Osteoblast (primary cell): ENCODE measurements at regions not wholly inside any gene's neighbourhood (a gene's known extent, or its start where the extent isn't known, plus 50 kb on each side); places are given as distances from the start of the nearest gene placed in this dataset.
"Not testable (repeated sequence)": the region's sequence is repeated elsewhere in the genome, so short reads cannot be mapped to it uniquely, and the experiment has no call there.

Experiments
- DNase-seq: peaks from one replicate; pipeline ENCODE4 v3.0.0; 2011; ENCODE audit warnings: low spot score, mixed read lengths; ENCODE audit not compliant: insufficient read length; ENCODE audit errors: missing footprints
- H2AFZ ChIP-seq: 2 replicates; pipeline ENCODE4 v1.6.0; 2011; ENCODE audit warnings: mild to moderate bottlenecking, low read length
- H3K27ac ChIP-seq: 2 replicates; pipeline ENCODE4 v1.5.1; 2011; ENCODE audit warnings: mild to moderate bottlenecking, low read depth, low read length, moderate library complexity
- H3K27me3 ChIP-seq: 2 replicates; pipeline ENCODE4 v1.6.0; 2012; ENCODE audit warnings: mild to moderate bottlenecking, control low read depth, inconsistent platforms, low read length, moderate library complexity; ENCODE audit not compliant: insufficient read depth
- H3K36me3 ChIP-seq: 2 replicates; pipeline ENCODE4 v1.5.1; 2011; ENCODE audit warnings: mild to moderate bottlenecking, low read length, control low read depth, moderate library complexity; ENCODE audit not compliant: insufficient read depth
- H3K4me1 ChIP-seq: 2 replicates; pipeline ENCODE4 v1.5.1; 2011; ENCODE audit warnings: mild to moderate bottlenecking, low read length, control low read depth, moderate library complexity; ENCODE audit not compliant: insufficient read depth
- H3K4me2 ChIP-seq: 2 replicates; pipeline ENCODE4 v1.6.0; 2011; ENCODE audit warnings: mild to moderate bottlenecking, low read length; ENCODE audit not compliant: insufficient read depth
- H3K4me3 ChIP-seq: fragments of 200-600 bp; sonication (generic); 3 replicates; pipeline ENCODE4 v1.5.1; 2012; ENCODE audit warnings: mild to moderate bottlenecking, low read length, inconsistent platforms; ENCODE audit not compliant: insufficient read depth
- H3K79me2 ChIP-seq: 2 replicates; pipeline ENCODE4 v1.6.0; 2012; ENCODE audit warnings: mild to moderate bottlenecking, low read length, control low read depth, inconsistent platforms; ENCODE audit not compliant: insufficient read depth
- H3K9me3 ChIP-seq: 2 replicates; pipeline ENCODE4 v1.5.1; 2011; ENCODE audit warnings: low read depth, low read length, control low read depth
- H4K20me1 ChIP-seq: 2 replicates; pipeline ENCODE4 v1.6.0; 2012; ENCODE audit warnings: mild to moderate bottlenecking, low read length, control low read depth; ENCODE audit not compliant: insufficient read depth
- TF ChIP-seq, protein P1 (sequence below): IDR thresholded peaks from 2 replicates; pipeline ENCODE4 v1.5.1; 2011; ENCODE audit warnings: mild to moderate bottlenecking, low read depth, low read length, moderate library complexity; ENCODE audit errors: extremely low read depth

DNA sequence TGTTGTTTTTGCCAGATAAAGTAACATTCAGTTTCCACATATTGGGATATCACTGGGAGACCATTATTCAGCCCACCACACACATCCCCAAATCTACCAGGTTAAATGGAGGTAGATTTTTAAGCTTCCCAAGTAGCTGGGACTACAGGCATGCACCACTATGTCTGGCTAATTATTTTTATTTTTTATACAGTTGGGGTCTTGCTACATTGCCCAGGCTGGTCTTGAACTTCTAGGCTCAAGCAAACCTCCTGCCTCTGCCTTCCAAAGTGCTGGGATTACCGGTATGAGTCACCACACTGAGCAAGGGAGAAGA, 96.6 kb upstream of the CHD2 start:
- Histone ChIP-seq H4K20me1 (no peaks in the 10 kb centered on the region), H3K27me3 (no peaks in the 10 kb centered on the region), H3K36me3 (no peaks in the 10 kb centered on the region), H3K4me3 (no peak overlapping the region), H3K9me3 (no peaks in the 10 kb centered on the region), H2AFZ (no peak overlapping the region), H3K4me2 (no peak overlapping the region), H3K79me2 (peaks cover 4% of the 10 kb centered on the region), H3K27ac (peak overlapping the region; percentile 96), H3K4me1 (peaks cover 26% of the 10 kb centered on the region)
- TF ChIP-seq, protein P1, sequence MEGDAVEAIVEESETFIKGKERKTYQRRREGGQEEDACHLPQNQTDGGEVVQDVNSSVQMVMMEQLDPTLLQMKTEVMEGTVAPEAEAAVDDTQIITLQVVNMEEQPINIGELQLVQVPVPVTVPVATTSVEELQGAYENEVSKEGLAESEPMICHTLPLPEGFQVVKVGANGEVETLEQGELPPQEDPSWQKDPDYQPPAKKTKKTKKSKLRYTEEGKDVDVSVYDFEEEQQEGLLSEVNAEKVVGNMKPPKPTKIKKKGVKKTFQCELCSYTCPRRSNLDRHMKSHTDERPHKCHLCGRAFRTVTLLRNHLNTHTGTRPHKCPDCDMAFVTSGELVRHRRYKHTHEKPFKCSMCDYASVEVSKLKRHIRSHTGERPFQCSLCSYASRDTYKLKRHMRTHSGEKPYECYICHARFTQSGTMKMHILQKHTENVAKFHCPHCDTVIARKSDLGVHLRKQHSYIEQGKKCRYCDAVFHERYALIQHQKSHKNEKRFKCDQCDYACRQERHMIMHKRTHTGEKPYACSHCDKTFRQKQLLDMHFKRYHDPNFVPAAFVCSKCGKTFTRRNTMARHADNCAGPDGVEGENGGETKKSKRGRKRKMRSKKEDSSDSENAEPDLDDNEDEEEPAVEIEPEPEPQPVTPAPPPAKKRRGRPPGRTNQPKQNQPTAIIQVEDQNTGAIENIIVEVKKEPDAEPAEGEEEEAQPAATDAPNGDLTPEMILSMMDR, result no peak
- DNase-seq, result no peak

DNA sequence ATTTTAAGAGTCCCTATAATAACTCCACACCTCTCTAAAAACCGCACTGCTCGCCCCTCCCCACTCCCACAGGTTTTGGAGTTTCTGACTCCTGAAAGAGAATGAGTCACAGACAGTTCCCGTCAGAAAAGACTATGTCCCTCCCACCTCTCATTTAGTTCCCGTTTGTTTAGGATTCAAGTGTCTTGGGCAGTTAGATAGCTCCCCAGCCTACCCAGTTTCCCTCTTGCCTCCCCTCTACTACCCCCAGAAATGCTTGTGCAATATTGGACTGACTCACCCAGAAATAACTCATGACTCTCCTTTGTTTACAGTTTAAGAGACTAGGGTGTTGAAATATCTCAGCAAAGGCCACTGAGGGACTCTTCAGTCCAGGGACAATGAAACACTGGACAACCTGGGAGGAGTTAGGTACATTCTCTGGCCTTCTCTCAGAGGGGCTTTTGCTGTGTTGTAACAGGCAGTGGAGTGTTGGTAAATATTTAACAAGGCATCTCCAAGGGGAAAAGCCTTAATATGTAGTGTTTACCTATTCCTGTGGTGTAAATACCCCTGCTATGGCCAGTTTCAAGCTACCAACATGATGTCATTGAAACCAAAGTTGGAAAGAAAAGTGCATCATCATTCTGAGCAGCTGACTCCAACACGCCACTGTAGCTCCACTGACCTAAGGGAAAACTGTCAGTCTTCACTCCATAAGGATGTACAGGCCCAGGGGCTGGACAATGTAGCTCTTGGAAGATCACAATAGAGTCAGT, 96.1 kb upstream of the CHD2 start:
- peak overlapping the region; percentile 96 for H3K27ac ChIP-seq
- no peaks in the 10 kb centered on the region for H4K20me1 ChIP-seq
- no peaks in the 10 kb centered on the region for H3K27me3 ChIP-seq
- H2AFZ ChIP-seq, result peak overlapping the region; percentile 49
- H3K79me2 ChIP-seq, result peaks cover 4% of the 10 kb centered on the region
- peaks cover 26% of the 10 kb centered on the region for H3K4me1 ChIP-seq
- no peaks in the 10 kb centered on the region for H3K36me3 ChIP-seq
- TF ChIP-seq, protein P1, result no peak
- no peaks in the 10 kb centered on the region for H3K9me3 ChIP-seq
- peak overlapping the region; percentile 61 for H3K4me2 ChIP-seq
- no peak overlapping the region for H3K4me3 ChIP-seq
- peak; percentile 96 for DNase-seq

DNA sequence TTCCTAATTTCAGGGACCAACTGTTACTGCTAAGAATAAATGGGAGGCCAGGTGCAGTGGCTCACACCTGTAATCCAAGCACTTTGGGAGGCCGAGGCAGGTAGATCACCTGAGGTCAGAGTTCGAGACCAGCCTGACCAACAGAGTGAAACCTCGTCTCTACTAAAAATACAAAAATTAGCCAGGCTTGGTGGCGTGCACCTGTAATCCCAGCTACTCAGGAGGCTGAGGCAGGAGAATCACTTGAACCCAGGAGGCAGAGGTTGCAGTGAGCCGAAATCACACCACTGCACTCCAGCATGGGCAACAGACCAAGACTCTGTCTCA, 95.6 kb upstream of the CHD2 start:
- H3K79me2 ChIP-seq, H3K27me3 ChIP-seq, H3K36me3 ChIP-seq, H3K4me3 ChIP-seq, DNase-seq, H2AFZ ChIP-seq, H4K20me1 ChIP-seq, H3K9me3 ChIP-seq: not testable (repeated sequence)
- H3K4me2 ChIP-seq, result peak overlapping the region; percentile 61
- H3K4me1 ChIP-seq, result peaks cover 28% of the 10 kb centered on the region
- H3K27ac ChIP-seq, result peak overlapping the region; percentile 96

DNA sequence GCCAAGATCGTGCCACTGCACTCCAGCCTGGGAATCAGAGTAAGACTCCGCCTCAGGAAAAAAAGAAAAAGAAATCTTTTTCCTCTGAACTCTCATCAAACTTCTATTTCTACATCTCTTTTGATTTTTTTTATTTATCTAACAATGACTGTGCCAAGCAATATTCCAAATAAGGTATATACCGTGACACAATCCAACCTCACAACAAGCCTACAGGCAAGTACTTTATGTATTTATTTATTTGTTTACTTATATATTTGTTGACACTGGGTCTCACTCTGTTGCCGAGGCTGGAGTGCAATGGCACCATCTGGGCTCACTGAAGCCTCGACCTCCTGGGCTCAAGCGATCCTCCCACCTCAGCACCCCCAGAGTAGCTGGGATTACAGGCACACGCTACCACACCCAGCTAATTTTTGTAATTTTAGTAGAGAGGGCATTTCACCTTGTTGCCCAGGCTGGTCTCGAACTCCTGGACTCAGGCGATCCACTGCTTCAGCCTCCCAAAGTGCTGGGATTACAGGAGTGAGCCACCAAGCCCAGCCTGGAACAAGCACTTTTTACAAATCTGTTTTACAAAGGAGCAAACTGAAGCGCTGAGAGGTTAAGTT, 94.9 kb upstream of the CHD2 start:
- Histone ChIP-seq H3K4me1 (peaks cover 34% of the 10 kb centered on the region), H3K4me2 (no peak overlapping the region), H3K9me3 (no peaks in the 10 kb centered on the region), H3K79me2 (peaks cover 4% of the 10 kb centered on the region), H3K4me3 (no peak overlapping the region), H3K27me3 (no peaks in the 10 kb centered on the region), H3K36me3 (no peaks in the 10 kb centered on the region), H3K27ac (peak overlapping the region; percentile 96), H2AFZ (no peak overlapping the region), H4K20me1 (no peaks in the 10 kb centered on the region)
- TF ChIP-seq, protein P1, result no peak
- no peak for DNase-seq

DNA sequence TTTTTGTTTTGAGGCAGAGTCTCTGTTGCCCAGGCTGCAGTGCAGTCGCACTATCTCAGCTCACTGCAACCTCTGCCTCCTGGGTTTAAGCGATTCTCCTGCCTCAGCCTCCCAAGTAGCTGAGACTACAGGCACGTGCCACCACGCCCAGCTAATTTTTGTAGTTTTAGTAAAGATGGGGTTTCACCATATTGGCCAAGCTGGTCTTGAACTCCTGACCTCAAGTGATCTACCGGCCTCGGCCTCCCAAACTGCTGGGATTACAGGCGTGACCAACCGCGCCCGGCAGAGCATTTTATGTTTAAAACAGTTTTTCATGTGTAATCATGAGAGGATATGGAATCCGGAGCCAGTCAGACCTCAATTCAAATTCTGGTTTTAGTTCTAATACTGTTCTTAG, 94.0 kb upstream of the CHD2 start:
- not testable (repeated sequence) for H2AFZ ChIP-seq, DNase-seq, H3K4me2 ChIP-seq, H3K79me2 ChIP-seq, H3K27ac ChIP-seq, H3K9me3 ChIP-seq, H3K27me3 ChIP-seq, H4K20me1 ChIP-seq, H3K36me3 ChIP-seq, H3K4me3 ChIP-seq
- peaks cover 39% of the 10 kb centered on the region for H3K4me1 ChIP-seq
